Nephron progenitor cell (in vitro differentiated cells): ENCODE measurements at regions not wholly inside any gene's neighbourhood (a gene's known extent, or its start where the extent isn't known, plus 50 kb on each side); places are given as distances from the start of the nearest gene placed in this dataset.

Experiments
- DNase-seq: peaks from one replicate; pipeline ENCODE4 v3.0.0; 2021
- H3K27ac Mint-ChIP-seq: 2 replicates; pipeline ENCODE4 v1.8.0; 2021; ENCODE audit warnings: mild to moderate bottlenecking, moderate library complexity, mixed read lengths
- H3K27me3 Mint-ChIP-seq: 2 replicates; pipeline ENCODE4 v1.8.0; 2021; ENCODE audit warnings: mild to moderate bottlenecking, low read depth, mixed read lengths; ENCODE audit not compliant: poor library complexity
- H3K36me3 Mint-ChIP-seq: 2 replicates; pipeline ENCODE4 v1.8.0; 2021; ENCODE audit warnings: low read depth, mixed read lengths
- H3K4me1 Mint-ChIP-seq: 2 replicates; pipeline ENCODE4 v1.8.0; 2021; ENCODE audit warnings: mixed read lengths
- H3K4me3 Mint-ChIP-seq: 2 replicates; pipeline ENCODE4 v1.8.0; 2021; ENCODE audit warnings: mild to moderate bottlenecking, moderate library complexity, mixed read lengths
- H3K9me3 Mint-ChIP-seq: 2 replicates; pipeline ENCODE4 v1.8.0; 2021; ENCODE audit warnings: mild to moderate bottlenecking, moderate library complexity, mixed read lengths
- CTCF ChIP-seq: fragments of 200-600 bp; sonication (generic); IDR thresholded peaks from 2 replicates; pipeline ENCODE4 v1.5.0; 2021; ENCODE audit warnings: antibody characterized with exemption

GRCh38 chr5:53333160-53333559 lies 147.3 kb upstream of the FST start:
- Mint-ChIP-seq H3K9me3 (no peaks in the 10 kb centered on the region), H3K4me1 (no peaks in the 10 kb centered on the region), H3K36me3 (no peaks in the 10 kb centered on the region), H3K27ac (no peak overlapping the region), H3K27me3 (no peaks in the 10 kb centered on the region), H3K4me3 (no peak overlapping the region)
- no peak for DNase-seq
- TF ChIP-seq CTCF, result no peak

GRCh38 chr5:53334431-53334941 lies 145.9 kb upstream of the FST start:
- no peaks in the 10 kb centered on the region for H3K9me3 Mint-ChIP-seq
- no peaks in the 10 kb centered on the region for H3K27me3 Mint-ChIP-seq
- no peak for TF ChIP-seq CTCF
- no peak overlapping the region for H3K4me3 Mint-ChIP-seq
- no peak for DNase-seq
- peaks cover 8% of the 10 kb centered on the region for H3K4me1 Mint-ChIP-seq
- H3K36me3 Mint-ChIP-seq, result no peaks in the 10 kb centered on the region
- H3K27ac Mint-ChIP-seq, result no peak overlapping the region

- Mint-ChIP-seq H3K4me1 (peaks cover 10% of the 10 kb centered on the region), H3K27me3 (no peaks in the 10 kb centered on the region), H3K9me3 (no peaks in the 10 kb centered on the region), H3K4me3 (no peak overlapping the region), H3K36me3 (no peaks in the 10 kb centered on the region), H3K27ac (no peak overlapping the region)
- peak; percentile 18 for TF ChIP-seq CTCF
- no peak for DNase-seq
Measured at GRCh38 chr5:53335115-53335514, 145.3 kb upstream of the FST start.

- Mint-ChIP-seq H3K4me1 (peaks cover 10% of the 10 kb centered on the region), H3K27ac (no peak overlapping the region), H3K36me3 (no peaks in the 10 kb centered on the region), H3K9me3 (no peaks in the 10 kb centered on the region), H3K4me3 (no peak overlapping the region), H3K27me3 (no peaks in the 10 kb centered on the region)
- DNase-seq, result no peak
- TF ChIP-seq CTCF, result no peak
Measured at GRCh38 chr5:53337827-53338226, 142.6 kb upstream of the FST start.

GRCh38 chr5:53338971-53339370 lies 141.5 kb upstream of the FST start:
- DNase-seq, result no peak
- Mint-ChIP-seq H3K27ac (no peak overlapping the region), H3K4me1 (peaks cover 10% of the 10 kb centered on the region), H3K27me3 (no peaks in the 10 kb centered on the region), H3K4me3 (no peak overlapping the region), H3K36me3 (no peaks in the 10 kb centered on the region), H3K9me3 (peaks cover 9% of the 10 kb centered on the region)
- TF ChIP-seq CTCF, result no peak

- no peak for TF ChIP-seq CTCF
- Mint-ChIP-seq H3K27me3 (no peaks in the 10 kb centered on the region), H3K4me3 (no peak overlapping the region), H3K27ac (no peak overlapping the region), H3K4me1 (peaks cover 10% of the 10 kb centered on the region), H3K9me3 (peaks cover 18% of the 10 kb centered on the region), H3K36me3 (no peaks in the 10 kb centered on the region)
- no peak for DNase-seq
Measured at GRCh38 chr5:53339962-53340540, 140.4 kb upstream of the FST start.
